Retinal pigment epithelial cell (primary cell): ENCODE measurements at regions not wholly inside any gene's neighbourhood (a gene's known extent, or its start where the extent isn't known, plus 50 kb on each side); places are given as distances from the start of the nearest gene placed in this dataset.
"Not testable (repeated sequence)": the region's sequence is repeated elsewhere in the genome, so short reads cannot be mapped to it uniquely, and the experiment has no call there.

Experiments
- DNase-seq: peaks from one replicate; pipeline ENCODE4 v3.0.0-alpha.2; 2010; ENCODE audit warnings: low read depth
- H3K4me3 ChIP-seq: 2 replicates; pipeline ENCODE4 v1.5.1; 2011; ENCODE audit warnings: mild to moderate bottlenecking, low read length, control low read depth, moderate library complexity
- TF ChIP-seq, protein P1 (sequence below): conservative IDR thresholded peaks from 2 replicates; pipeline ENCODE4 v1.5.1; 2011; ENCODE audit warnings: low read depth, low read length, control low read depth, inconsistent platforms

DNA sequence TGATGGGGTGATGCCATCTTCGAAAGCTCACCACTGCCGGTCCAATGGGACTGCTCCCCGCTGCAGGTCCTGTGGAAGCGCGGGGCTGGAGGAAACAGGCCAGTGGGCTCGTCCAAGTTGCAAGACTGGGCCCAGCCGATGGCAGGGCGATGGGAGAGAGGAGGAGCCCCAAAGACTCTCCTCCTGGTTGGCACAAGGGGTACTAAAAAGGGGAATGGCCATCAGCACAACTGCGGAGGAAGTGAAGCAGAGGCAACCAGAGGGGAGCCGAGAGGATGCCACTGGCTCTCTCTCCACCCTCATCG is 357.1 kb downstream of the SHANK2 start:
- no peak overlapping the region for H3K4me3 ChIP-seq
- TF ChIP-seq, protein P1, sequence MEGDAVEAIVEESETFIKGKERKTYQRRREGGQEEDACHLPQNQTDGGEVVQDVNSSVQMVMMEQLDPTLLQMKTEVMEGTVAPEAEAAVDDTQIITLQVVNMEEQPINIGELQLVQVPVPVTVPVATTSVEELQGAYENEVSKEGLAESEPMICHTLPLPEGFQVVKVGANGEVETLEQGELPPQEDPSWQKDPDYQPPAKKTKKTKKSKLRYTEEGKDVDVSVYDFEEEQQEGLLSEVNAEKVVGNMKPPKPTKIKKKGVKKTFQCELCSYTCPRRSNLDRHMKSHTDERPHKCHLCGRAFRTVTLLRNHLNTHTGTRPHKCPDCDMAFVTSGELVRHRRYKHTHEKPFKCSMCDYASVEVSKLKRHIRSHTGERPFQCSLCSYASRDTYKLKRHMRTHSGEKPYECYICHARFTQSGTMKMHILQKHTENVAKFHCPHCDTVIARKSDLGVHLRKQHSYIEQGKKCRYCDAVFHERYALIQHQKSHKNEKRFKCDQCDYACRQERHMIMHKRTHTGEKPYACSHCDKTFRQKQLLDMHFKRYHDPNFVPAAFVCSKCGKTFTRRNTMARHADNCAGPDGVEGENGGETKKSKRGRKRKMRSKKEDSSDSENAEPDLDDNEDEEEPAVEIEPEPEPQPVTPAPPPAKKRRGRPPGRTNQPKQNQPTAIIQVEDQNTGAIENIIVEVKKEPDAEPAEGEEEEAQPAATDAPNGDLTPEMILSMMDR = no peak
- no peak for DNase-seq

DNA sequence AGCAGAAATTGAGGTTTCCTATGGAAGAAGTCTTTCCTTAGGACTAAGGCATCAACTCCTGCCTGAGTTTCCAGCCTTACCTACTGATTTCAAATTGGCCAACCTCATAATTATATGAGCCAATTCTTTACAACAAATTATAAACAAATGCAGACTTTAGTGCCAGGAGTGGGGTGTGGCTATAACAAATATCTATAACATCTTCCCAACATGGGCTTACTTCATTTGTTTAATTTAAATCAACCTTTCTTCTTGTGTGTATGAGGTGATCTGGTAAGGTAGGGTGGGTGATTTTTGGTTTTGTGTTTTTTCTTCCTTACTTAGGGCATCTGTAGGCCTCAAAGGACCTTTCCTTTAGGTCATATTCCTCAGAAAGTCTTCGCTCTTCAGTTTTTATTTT is 354.9 kb downstream of the SHANK2 start:
- TF ChIP-seq, protein P1 = no peak
- no peak overlapping the region for H3K4me3 ChIP-seq
- no peak for DNase-seq

DNA sequence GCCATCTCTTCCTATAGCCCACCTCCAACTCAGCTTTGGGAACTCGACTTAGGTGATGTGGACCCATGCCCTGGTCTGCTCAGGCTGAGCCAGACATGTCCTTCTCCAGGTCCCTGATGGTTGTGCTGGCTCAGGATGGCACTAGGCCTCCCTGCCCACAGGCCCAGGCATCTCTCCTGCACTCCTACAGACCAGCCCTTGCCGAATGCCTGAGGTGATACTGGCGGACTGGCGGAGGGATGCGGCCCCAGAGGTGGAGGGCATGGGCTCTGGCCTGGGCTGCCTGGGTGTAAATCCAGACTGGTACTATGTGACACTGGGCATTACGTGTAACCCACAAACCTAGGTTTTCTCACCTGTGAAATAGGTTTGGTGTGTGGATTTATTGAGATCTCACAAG is 352.8 kb downstream of the SHANK2 start:
- no peak for DNase-seq
- H3K4me3 ChIP-seq = no peak overlapping the region
- TF ChIP-seq, protein P1 = no peak

DNA sequence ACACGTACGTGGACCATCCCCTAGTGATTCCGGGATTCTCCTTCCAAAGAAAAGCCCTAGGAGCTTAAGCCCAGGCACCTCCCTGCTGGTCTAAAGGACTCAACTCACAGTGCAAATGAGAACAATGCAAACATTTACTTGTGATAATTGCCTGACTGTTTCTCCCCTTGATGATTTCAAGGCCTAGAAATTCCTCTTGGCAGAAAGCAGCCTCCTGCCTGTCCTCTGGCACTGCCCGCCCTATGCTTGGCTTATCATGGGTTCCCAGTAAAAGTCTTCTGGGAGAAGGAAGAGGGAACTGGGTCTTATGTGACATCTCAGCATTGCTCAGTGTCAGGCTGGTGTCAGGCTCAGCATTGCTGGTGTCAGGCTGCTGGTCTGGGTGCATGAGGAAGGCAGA is 351.8 kb downstream of the SHANK2 start:
- no peak for DNase-seq
- TF ChIP-seq, protein P1 = no peak
- H3K4me3 ChIP-seq = no peak overlapping the region

DNA sequence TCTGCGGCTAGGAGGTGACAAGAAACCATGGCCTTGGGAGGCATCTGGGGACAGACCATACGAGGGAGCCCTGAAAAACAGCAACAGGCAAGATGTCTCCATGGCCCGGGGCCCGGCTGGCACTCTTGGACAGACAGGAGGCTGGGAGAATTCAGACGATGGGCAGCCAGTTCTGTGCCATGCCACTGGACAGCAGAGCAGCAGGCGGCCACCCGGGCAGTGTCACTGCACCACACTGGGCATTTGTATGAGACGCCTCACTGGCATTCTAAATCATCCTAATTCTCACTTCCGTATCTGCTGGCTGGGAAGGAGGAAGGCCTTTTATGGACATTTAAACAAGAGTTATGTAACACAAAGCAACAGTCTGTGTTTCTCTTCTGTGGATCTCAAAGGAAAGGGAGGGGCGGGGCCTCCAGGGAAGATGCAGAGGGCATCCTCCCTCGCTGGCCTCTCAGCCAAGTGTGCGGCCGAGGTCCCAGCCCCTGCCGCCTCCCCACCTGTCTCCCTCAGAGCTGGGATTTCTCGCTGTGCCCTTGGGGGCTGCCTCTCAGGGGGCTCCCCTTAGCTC is 350.3 kb downstream of the SHANK2 start:
- DNase-seq = no peak

DNA sequence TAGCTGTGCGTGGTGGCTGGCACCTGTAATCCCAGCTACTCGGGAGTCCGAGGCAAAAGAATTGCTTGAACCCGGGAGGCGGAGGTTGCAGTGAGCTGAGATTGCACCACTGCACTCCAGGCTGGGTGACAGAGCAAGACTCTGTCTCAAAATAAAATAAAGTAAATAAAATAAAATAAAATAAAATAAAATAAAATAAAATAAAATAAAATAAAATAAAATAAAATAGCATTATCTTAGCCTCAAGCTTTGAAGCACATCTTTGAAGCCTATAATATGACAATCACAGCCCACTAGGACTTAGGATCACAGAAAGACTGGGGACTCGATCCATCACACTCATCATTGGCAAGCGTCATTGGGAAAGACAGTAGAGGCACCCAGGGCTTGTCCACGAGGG is 349.1 kb downstream of the SHANK2 start:
- not testable (repeated sequence) for H3K4me3 ChIP-seq, DNase-seq

More for the DNA sequence above, 350.3 kb downstream of the SHANK2 start:
- no peak overlapping the region for H3K4me3 ChIP-seq
- TF ChIP-seq, protein P1 = no peak

DNA sequence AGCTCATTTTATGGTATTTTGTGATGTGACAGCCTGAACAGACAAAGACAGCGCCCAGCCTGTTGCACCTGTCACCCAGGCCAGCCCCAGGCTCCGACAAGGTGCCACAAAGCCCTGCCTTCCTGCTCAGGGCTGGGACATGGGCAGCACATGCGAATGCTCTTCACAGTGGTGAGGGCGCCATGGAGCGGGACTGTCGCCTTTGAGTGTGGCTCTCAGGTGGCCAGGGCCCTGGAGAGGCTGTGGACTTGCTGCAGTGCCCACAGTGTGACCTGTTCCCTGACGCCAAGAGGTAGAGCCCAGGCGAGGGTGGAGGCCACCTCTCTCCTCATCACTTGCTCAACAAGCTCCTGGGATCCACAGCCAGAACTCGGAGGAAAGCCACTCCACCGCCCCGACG is 346.3 kb downstream of the SHANK2 start:
- DNase-seq = no peak
- H3K4me3 ChIP-seq = no peak overlapping the region
- TF ChIP-seq, protein P1 = no peak

DNA sequence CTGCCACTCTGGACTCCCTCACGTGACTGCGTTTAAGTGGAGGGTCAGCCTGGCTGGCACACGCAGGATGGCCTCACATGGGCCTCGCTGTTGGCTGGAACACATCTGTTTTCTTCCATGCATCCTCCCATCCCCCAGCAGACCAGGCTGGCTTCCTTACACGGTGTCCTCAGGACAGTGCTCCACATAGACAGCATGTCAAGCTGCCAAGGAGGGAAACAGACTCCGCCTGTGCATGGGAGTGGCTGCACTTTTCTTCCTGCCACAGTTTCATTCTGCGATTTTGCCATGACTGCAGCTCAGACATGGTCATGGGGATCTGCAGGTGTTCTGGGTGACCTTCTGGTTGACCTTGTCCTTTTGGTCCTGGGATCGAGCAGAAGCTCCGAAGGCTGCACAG is 344.2 kb downstream of the SHANK2 start:
- no peak overlapping the region for H3K4me3 ChIP-seq
- no peak for DNase-seq
- TF ChIP-seq, protein P1 = no peak
